PC-9 (cell line): ENCODE measurements at regions not wholly inside any gene's neighbourhood (a gene's known extent, or its start where the extent isn't known, plus 50 kb on each side); places are given as distances from the start of the nearest gene placed in this dataset.

Experiments
- CTCF ChIP-seq: fragments of 200-600 bp; sonication (generic); conservative IDR thresholded peaks from 2 replicates; pipeline ENCODE4 v1.6.1; 2017; ENCODE audit warnings: mixed run types, antibody characterized with exemption, mild to moderate bottlenecking, moderate library complexity
- EZH2 ChIP-seq: fragments of 200-600 bp; sonication (generic); IDR thresholded peaks from 2 replicates; pipeline ENCODE4 v1.8.0; 2017; ENCODE audit warnings: antibody characterized with exemption, low read depth

- TF ChIP-seq EZH2 = no peak
- no peak for TF ChIP-seq CTCF
Observed at GRCh38 chr6:81693266-81693665, 59.2 kb downstream of the TENT5A start.
